HG02798 (cell line): ENCODE measurements at regions not wholly inside any gene's neighbourhood (a gene's known extent, or its start where the extent isn't known, plus 50 kb on each side); places are given as distances from the start of the nearest gene placed in this dataset.

Source experiments
- ATAC-seq: cut with Tn5 transposase; IDR thresholded peaks from one replicate; pipeline ENCODE4 v1.9.1; 2021; ENCODE audit warnings: mild to moderate bottlenecking; ENCODE audit not compliant: unreplicated experiment, poor library complexity

DNA sequence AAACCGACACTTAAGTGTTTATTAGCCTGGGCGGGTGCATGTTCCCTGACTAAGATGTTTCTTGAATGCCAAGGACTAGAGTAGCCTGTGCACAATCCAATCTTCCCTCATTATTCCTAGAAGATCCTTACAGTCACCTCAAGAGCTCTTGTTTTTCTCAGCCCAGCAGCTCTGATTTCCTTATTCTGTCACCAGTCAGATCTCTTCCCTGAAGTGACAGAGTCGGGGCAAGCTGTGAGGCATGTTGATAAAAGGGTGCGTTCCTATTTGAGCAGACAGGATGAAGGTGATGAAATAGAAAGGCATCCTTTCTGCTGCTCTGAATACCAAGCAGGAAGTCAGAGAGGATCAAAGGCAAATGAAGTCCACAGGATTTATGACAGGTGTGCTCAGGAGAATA is 125.6 kb upstream of the MCTP2 start:
- ATAC-seq, result no peak

DNA sequence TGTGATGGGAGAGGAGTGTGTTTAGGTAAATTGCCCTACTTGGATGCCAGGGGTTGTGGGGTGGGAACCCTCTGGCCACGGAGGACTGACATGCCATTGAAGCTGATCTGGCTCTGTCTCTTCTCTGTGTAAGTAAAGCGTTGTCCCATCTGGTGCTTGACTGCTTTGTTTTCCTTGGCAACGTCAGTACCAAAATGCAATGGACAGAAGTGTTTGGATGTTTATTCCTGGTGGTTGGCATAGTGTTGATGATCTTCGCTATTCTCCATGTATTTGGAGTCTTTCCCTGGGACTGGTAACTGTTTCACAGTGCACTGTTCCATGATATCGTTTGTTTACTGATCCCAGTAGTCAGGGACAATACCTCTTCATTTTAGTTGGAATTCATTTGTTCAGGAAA is 130.5 kb upstream of the MCTP2 start:
- ATAC-seq, result no peak

- no peak for ATAC-seq
These were observed 131.8 kb upstream of the MCTP2 start for GRCh38 chr15:94099574-94099960.

DNA sequence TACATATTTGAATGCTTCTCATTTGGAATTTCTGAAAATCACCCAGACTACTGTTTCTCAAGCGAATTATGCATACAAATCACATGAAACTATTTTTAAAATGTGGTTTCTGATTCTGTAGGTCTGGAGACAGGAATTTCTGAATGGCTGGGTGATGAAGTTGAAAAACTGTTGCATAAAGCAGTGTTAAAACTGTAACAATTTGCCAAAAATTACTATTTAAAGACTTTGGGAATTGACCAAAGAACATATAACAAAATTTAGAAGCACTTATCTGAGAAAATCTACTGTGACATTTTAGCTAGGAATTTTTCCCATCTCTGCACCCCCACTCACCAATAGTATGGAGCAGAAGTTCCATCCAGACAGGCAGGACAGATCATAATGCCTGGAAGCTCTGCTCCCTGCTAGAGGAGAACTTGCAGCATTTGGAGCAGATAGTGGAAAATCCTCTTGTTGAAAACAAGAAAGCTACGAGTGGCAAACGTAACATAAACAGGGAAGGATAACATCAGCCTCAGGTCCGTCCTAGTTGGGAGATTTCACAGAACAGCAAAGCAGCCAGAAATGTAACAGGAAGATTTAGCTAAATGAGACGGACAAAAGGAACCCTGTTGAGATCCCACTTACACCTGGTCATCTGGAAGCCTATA is 132.3 kb upstream of the MCTP2 start:
- ATAC-seq, result no peak

DNA sequence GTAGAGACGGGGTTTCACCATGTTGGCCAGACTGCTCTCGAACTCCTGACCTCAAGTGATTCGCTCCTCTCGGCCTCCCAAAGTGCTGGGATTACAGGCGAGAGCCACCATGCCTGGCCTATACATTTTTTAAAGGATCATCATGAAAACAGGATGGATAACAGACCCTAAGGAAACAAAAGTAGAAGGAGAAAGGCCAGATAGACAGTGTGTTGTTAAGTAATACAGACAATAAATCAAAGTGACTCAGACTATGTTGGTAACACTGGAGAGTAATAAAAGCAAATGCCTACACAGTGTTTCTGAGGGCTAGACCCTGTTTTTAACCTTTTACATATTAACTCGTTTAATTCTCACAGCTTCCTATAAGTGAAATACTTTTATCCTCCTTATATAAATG is 133.8 kb upstream of the MCTP2 start:
- ATAC-seq, result no peak

DNA sequence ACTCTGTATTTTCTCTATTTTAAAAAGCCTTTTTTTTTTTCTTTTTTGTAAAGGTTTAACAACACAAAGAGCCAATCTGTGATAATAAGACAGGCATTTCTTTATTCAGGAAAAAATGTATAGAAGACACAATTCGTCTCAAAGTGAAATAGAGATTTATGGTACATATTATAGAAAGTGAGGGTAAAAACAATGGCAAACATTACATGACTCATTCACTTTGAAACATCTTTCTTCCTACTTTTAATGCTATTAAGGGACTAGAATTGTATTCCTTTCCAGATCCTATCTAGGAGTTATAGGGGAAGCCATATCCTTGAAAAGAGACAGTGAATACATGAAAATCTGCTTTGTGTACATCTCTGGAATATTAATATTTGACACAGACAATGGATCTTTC is 137.1 kb upstream of the MCTP2 start:
- ATAC-seq, result no peak

DNA sequence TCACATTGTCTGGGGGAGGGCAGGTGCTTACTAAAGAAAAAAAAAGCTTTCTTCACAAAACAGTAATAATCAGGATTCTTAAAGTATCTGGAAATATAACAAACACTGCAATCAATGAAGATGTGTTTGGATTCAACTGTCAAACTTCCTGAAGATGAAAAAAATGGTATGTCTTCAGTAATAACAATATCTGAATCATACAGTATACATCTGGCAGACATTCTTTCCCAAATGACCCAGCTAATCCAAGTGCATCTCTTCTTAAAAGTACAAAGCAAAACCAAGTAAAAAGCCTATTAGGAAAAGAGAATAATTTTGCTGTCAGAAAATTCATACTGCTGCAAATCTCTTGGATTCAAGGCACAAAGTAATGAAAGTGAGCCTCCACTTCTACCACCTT is 145.0 kb upstream of the MCTP2 start:
- no peak for ATAC-seq

- no peak for ATAC-seq
These were observed 147.8 kb upstream of the MCTP2 start for GRCh38 chr15:94083467-94084052.

GRCh38 chr15:94081829-94082228 is 149.5 kb upstream of the MCTP2 start:
- ATAC-seq, result no peak

DNA sequence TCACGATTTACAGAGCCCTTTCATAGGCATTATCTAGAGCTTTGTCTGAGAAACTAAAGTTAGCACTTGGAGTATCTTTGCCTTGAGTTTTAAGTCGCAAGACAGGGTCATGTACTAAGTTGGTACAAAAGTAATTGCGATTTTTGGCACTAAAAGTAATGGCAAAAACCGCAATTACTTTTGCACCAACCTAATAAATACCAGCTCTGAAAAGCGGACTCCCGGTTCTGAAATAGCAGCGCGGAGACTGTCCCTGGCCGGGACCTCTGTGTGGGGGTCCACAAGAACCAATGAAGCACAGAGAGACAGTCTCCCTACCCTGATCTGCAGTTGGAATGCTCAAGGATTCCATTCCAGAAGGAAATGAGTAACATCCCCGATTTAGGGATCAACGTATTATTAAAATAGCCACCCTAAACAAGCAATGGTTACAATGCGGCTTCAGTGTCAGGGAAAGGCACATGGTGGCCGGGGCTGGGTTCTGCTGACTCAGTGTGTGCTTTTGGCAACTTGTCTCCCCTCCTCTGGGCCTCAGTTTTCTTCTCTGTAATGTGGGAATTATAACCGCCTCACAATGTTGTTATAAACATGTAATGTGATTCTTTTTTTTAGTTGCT is 150.3 kb upstream of the MCTP2 start:
- no peak for ATAC-seq

- ATAC-seq, result peak; percentile 39
These were observed 150.9 kb upstream of the MCTP2 start for GRCh38 chr15:94080416-94080815.

GRCh38 chr15:94079968-94080367 is 151.4 kb upstream of the MCTP2 start:
- ATAC-seq, result no peak

GRCh38 chr15:94079459-94079858 is 151.9 kb upstream of the MCTP2 start:
- no peak for ATAC-seq

GRCh38 chr15:94077938-94078337 is 153.4 kb upstream of the MCTP2 start:
- ATAC-seq, result no peak

- no peak for ATAC-seq
These were observed 156.0 kb upstream of the MCTP2 start for GRCh38 chr15:94075349-94075748.

GRCh38 chr15:94070356-94071295 is 160.7 kb upstream of the MCTP2 start:
- no peak for ATAC-seq

DNA sequence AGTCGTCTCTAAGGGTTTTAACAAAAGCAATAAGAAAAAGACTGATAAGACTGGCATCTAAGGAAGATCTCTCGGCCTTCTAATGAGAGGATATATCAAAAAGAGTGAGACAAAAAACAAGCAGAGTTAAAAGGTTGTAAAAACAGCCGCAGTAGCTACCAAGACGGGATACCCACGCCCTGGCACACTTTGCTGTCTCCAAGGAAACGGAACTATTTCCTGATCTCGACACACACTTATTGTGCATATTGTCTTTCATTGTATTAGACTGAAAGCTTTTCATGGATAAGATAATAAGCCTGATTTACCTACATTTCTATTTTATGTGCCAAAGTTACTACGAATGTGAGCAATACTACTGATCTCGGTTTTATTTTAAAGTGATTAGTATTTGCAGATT is 161.5 kb upstream of the MCTP2 start:
- ATAC-seq, result no peak

- ATAC-seq, result no peak
These were observed 164.6 kb upstream of the MCTP2 start for GRCh38 chr15:94066811-94067210.

DNA sequence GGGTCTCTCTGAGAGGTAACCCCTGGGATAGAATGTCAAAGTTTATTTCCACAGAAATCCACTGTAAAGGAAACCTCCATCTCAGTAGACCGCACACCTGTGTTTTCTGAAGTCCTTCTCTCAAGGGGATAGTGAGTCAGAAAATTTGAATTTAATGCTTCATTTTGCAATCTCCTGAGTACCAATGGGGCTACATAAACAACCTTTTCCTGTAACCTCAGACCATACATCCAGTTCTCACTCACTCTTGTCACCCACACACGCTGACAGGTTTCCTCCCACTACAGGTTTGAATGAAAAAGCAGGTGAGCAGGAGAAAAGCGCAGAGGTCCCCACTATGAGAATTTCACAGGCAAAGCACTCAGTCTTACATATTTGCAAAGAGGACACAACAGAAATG is 165.3 kb upstream of the MCTP2 start:
- ATAC-seq, result no peak

- no peak for ATAC-seq
These were observed 166.6 kb upstream of the MCTP2 start for GRCh38 chr15:94064676-94065313.

GRCh38 chr15:94061041-94061440 is 170.3 kb upstream of the MCTP2 start:
- ATAC-seq, result no peak
